ENCODE measurements at regions not wholly inside any gene's neighbourhood (a gene's known extent, or its start where the extent isn't known, plus 50 kb on each side); places are given as distances from the start of the nearest gene placed in this dataset.

DNA sequence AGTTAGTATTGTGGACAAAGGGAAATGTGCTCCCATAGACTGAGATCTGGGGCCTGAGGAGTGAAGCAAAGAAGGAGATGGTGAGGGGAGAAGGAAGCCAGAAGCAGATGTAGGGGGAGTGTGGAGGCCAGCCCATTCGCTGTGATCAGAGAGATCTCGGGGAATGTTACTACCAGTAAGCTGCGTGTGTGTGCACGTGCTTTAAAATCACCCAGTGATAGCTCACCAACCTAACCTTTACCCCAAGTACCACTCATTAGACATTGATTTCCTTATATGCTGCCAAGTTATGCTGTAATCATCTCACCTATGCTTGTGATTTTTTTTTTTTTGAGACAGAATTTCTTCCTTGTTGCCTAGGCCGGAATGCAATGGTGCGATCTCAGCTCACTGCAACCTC is 659.1 kb downstream of the IRX1 start:
- DNase-seq = no peak
- TF ChIP-seq, protein P1, sequence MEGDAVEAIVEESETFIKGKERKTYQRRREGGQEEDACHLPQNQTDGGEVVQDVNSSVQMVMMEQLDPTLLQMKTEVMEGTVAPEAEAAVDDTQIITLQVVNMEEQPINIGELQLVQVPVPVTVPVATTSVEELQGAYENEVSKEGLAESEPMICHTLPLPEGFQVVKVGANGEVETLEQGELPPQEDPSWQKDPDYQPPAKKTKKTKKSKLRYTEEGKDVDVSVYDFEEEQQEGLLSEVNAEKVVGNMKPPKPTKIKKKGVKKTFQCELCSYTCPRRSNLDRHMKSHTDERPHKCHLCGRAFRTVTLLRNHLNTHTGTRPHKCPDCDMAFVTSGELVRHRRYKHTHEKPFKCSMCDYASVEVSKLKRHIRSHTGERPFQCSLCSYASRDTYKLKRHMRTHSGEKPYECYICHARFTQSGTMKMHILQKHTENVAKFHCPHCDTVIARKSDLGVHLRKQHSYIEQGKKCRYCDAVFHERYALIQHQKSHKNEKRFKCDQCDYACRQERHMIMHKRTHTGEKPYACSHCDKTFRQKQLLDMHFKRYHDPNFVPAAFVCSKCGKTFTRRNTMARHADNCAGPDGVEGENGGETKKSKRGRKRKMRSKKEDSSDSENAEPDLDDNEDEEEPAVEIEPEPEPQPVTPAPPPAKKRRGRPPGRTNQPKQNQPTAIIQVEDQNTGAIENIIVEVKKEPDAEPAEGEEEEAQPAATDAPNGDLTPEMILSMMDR (IDR thresholded peaks at IDR 0.05; ENCODE audit: unreplicated experiment) = no peak
- no TSS peak for BruUV-seq (replicated peaks)
- CTCF ChIA-PET = no interaction called here
- peaks cover 12% of the 10 kb centered on the region for H3K9me3 Mint-ChIP-seq (ENCODE audit: low read depth, unreplicated experiment)
- H3K27me3 Mint-ChIP-seq (ENCODE audit: unreplicated experiment) = no peaks in the 10 kb centered on the region
- no peak overlapping the region for H3K27ac Mint-ChIP-seq (ENCODE audit: unreplicated experiment)
- no peak overlapping the region for H3K4me3 Mint-ChIP-seq (ENCODE audit: low read depth, unreplicated experiment)
- intact Hi-C loops (cut with micrococcal nuclease; ENCODE audit: unreplicated experiment) = no loop called here
- H3K36me3 Mint-ChIP-seq (ENCODE audit: insufficient read depth, unreplicated experiment) = no peaks in the 10 kb centered on the region
- H3K4me1 Mint-ChIP-seq (ENCODE audit: low read depth, unreplicated experiment) = no peaks in the 10 kb centered on the region

GRCh38 chr5:4255441-4255840 is 659.8 kb downstream of the IRX1 start:
- Mint-ChIP-seq H3K4me3 (ENCODE audit: low read depth, unreplicated experiment) (no peak overlapping the region), H3K27ac (ENCODE audit: unreplicated experiment) (no peak overlapping the region), H3K9me3 (ENCODE audit: low read depth, unreplicated experiment) (peaks cover 12% of the 10 kb centered on the region), H3K4me1 (ENCODE audit: low read depth, unreplicated experiment) (no peaks in the 10 kb centered on the region), H3K27me3 (ENCODE audit: unreplicated experiment) (no peaks in the 10 kb centered on the region), H3K36me3 (ENCODE audit: insufficient read depth, unreplicated experiment) (no peaks in the 10 kb centered on the region)
- intact Hi-C loops (cut with micrococcal nuclease; ENCODE audit: unreplicated experiment) = no loop called here
- CTCF ChIA-PET = no interaction called here
- no TSS peak for BruUV-seq (replicated peaks)
- DNase-seq = no peak
- TF ChIP-seq, protein P1 (IDR thresholded peaks at IDR 0.05; ENCODE audit: unreplicated experiment) = no peak

GRCh38 chr5:4258170-4258569 is 662.5 kb downstream of the IRX1 start:
- TF ChIP-seq, protein P1 (IDR thresholded peaks at IDR 0.05; ENCODE audit: unreplicated experiment) = no peak
- no peaks in the 10 kb centered on the region for H3K4me1 Mint-ChIP-seq (ENCODE audit: low read depth, unreplicated experiment)
- BruUV-seq (replicated peaks) = no TSS peak
- intact Hi-C loops (cut with micrococcal nuclease; ENCODE audit: unreplicated experiment) = no loop called here
- CTCF ChIA-PET = no interaction called here
- no peaks in the 10 kb centered on the region for H3K36me3 Mint-ChIP-seq (ENCODE audit: insufficient read depth, unreplicated experiment)
- no peak for DNase-seq
- H3K9me3 Mint-ChIP-seq (ENCODE audit: low read depth, unreplicated experiment) = peaks cover 15% of the 10 kb centered on the region
- no peak overlapping the region for H3K27ac Mint-ChIP-seq (ENCODE audit: unreplicated experiment)
- H3K4me3 Mint-ChIP-seq (ENCODE audit: low read depth, unreplicated experiment) = no peak overlapping the region
- no peaks in the 10 kb centered on the region for H3K27me3 Mint-ChIP-seq (ENCODE audit: unreplicated experiment)

GRCh38 chr5:4271193-4271592 is 675.6 kb downstream of the IRX1 start:
- CTCF ChIA-PET = no interaction called here
- DNase-seq = no peak
- intact Hi-C loops (cut with micrococcal nuclease; ENCODE audit: unreplicated experiment) = no loop called here
- no TSS peak for BruUV-seq (replicated peaks)
- H3K4me1 Mint-ChIP-seq (ENCODE audit: low read depth, unreplicated experiment) = no peaks in the 10 kb centered on the region
- no peaks in the 10 kb centered on the region for H3K27me3 Mint-ChIP-seq (ENCODE audit: unreplicated experiment)
- TF ChIP-seq, protein P1 (IDR thresholded peaks at IDR 0.05; ENCODE audit: unreplicated experiment) = no peak
- H3K4me3 Mint-ChIP-seq (ENCODE audit: low read depth, unreplicated experiment) = no peak overlapping the region
- no peak overlapping the region for H3K27ac Mint-ChIP-seq (ENCODE audit: unreplicated experiment)
- peaks cover 3% of the 10 kb centered on the region for H3K9me3 Mint-ChIP-seq (ENCODE audit: low read depth, unreplicated experiment)
- H3K36me3 Mint-ChIP-seq (ENCODE audit: insufficient read depth, unreplicated experiment) = no peaks in the 10 kb centered on the region

GRCh38 chr5:4275232-4275631 is 679.6 kb downstream of the IRX1 start:
- H3K27ac Mint-ChIP-seq (ENCODE audit: unreplicated experiment) = no peak overlapping the region
- DNase-seq = no peak
- TF ChIP-seq, protein P1 (IDR thresholded peaks at IDR 0.05; ENCODE audit: unreplicated experiment) = no peak
- no peak overlapping the region for H3K4me3 Mint-ChIP-seq (ENCODE audit: low read depth, unreplicated experiment)
- H3K36me3 Mint-ChIP-seq (ENCODE audit: insufficient read depth, unreplicated experiment) = no peaks in the 10 kb centered on the region
- peaks cover 5% of the 10 kb centered on the region for H3K9me3 Mint-ChIP-seq (ENCODE audit: low read depth, unreplicated experiment)
- CTCF ChIA-PET = no interaction called here
- H3K27me3 Mint-ChIP-seq (ENCODE audit: unreplicated experiment) = no peaks in the 10 kb centered on the region
- H3K4me1 Mint-ChIP-seq (ENCODE audit: low read depth, unreplicated experiment) = no peaks in the 10 kb centered on the region
- no TSS peak for BruUV-seq (replicated peaks)
- intact Hi-C loops (cut with micrococcal nuclease; ENCODE audit: unreplicated experiment) = no loop called here
